NT2/D1 (cell line): ENCODE measurements at regions not wholly inside any gene's neighbourhood (a gene's known extent, or its start where the extent isn't known, plus 50 kb on each side); places are given as distances from the start of the nearest gene placed in this dataset.

Source experiments
- SUZ12 ChIP-seq: IDR thresholded peaks from 2 replicates; pipeline ENCODE4 v1.6.1; 2011; ENCODE audit not compliant: insufficient read length, insufficient read depth; ENCODE audit errors: extremely low read depth
- YY1 ChIP-seq: IDR thresholded peaks from 2 replicates; pipeline ENCODE4 v1.6.1; 2011; ENCODE audit not compliant: insufficient read length, insufficient read depth
- ZNF274 ChIP-seq: IDR thresholded peaks from 2 replicates; pipeline ENCODE4 v1.6.1; 2011; ENCODE audit warnings: mild to moderate bottlenecking, low read depth, low read length

- TF ChIP-seq ZNF274 (no peak), SUZ12 (no peak), YY1 (no peak)
Observed at GRCh38 chr7:22660732-22661131, 66.3 kb upstream of the IL6 start.
